NCI-H524 treated with DMSO at 0.1 percent for 48 hours (cell line): ENCODE measurements at regions not wholly inside any gene's neighbourhood (a gene's known extent, or its start where the extent isn't known, plus 50 kb on each side); places are given as distances from the start of the nearest gene placed in this dataset.

ENCODE experiments used
- DNase-seq: peaks from one replicate; lab custom pipeline; 2025; lab: John Stamatoyannopoulos, UW

GRCh38 chr1:221104596-221104995, 225.4 kb downstream of the HLX start:
- DNase-seq = no peak

DNA sequence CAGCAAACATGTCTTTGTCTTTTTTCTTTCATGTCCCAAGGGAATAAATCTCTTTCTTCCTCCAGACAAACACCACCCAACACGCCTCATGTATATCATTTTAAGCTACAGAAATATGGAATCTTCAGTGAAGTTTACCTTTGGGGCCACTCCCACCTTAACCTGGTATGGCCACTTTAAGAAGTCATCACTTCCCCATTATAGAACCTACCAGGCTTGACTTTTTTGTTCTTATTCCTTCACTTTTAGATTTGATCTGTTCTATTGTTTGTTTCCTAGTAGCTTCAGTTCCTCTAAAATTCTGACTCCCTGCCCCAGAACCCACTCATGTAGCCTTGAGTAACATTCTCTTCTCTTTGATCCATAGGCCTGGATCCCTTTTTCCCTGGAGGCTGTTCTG, 226.3 kb downstream of the HLX start:
- no peak for DNase-seq

- no peak for DNase-seq
Measured at GRCh38 chr1:221106616-221107015, 227.4 kb downstream of the HLX start.

GRCh38 chr1:221109930-221110329, 230.7 kb downstream of the HLX start:
- no peak for DNase-seq

DNA sequence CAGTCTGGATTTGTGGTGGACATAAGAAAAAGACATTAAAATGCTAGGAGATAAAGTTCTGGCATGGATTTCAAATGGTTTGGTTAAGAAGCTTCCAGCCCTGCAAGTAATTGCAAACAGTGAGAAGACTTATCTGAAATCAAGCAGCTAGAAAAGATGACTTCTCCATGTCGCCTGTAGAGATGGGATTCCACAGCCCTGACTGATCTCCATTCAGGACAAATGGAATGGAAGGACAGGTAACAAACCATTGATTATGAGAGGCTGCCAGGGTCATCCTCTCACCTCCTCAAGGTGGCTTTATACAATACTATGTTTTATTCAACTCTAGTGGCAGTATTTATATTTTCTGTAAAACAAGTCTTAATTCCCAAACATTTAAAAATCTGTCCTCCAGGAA, 237.9 kb downstream of the HLX start:
- DNase-seq = no peak

DNA sequence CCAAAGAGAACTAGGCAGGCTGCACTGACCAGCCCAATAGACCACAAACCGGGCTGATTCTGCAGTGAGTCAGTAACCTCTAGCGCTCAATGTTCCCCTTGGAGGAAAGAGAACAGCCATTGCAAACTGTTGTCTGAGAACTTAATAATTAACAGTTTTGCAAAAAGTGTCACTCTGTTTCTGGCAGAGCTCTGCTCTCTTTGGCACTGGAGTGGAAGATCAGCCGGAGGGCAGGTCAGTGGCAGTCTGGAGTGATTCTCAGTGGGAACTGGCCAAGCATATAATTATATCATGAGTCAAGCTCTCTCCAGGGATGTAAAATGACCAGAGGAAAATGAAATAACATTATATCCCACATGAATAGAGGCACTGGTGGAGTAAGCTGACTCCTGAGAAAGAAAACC, 238.3 kb downstream of the HLX start:
- DNase-seq = no peak

DNA sequence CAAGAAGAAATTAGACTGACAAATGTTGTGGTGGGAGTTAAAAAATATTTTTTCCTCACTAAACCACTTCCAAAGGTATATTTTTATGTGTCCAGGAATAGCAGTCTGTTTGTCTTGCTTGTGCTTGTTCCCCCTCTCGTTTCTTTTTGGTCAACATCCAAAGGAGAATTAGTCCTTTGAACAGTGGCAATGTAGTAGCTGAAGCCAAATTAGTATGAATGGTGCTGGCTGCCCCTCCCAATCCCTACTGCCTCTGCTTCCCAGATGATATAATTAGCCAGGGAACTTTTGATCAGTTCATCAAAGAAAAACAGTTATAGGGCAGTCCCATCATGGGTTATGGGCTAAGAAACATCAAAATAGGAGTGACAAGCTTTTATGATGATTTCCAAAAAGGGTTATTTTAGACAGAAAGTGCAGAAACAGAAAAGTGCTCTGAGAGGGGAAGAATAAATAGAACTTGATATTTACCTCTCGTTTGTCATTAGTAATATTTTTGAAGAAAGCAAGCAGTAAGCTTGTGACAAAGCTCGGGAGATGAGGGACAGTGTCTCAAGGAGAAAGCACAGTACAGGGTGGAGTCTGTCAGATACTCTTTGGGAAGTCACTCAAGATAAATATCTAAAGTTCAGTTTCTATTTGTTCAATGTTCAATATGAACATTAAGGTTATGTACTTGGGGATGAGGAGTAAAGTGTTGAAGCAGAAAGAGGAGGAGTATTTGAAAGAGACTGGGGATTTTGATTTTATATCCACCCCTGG, 239.1 kb downstream of the HLX start:
- DNase-seq = no peak

DNA sequence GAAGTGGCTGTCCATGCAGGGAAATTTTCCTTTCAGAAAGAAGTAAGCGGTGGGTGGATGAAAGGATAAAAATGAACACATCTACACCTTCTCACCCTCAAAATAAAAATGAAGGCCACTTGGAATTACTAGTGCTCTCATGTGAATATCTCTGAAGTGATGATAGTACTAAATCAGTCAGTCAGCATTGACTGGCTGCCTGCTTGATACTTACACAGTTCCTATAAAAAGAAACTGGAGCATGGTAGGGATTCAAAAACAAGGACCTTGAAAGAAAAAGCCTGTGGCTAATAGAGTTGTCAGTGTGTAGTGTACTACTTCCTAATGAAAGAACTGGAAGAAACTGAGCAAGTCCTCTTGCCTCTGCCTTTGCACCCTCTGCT, 239.7 kb downstream of the HLX start:
- no peak for DNase-seq

DNA sequence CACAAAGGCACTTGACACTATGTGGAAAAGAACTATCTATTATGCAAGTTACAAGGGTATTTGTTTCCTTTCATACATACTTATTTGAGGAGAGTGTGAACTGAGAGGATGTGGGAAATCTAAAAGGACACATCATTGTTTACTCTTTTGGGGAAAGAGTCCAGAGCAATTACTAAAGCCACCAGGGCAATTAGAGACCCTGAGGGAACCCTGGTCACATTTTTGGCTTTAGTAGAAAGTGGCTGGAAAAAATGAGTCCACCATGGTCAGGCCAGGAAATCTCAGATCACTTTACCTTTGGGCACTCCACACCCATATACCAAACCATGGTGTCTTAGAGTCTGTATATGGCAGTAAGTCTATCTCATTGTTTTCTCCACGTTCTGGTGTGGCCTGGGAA, 243.3 kb downstream of the HLX start:
- DNase-seq = no peak

DNA sequence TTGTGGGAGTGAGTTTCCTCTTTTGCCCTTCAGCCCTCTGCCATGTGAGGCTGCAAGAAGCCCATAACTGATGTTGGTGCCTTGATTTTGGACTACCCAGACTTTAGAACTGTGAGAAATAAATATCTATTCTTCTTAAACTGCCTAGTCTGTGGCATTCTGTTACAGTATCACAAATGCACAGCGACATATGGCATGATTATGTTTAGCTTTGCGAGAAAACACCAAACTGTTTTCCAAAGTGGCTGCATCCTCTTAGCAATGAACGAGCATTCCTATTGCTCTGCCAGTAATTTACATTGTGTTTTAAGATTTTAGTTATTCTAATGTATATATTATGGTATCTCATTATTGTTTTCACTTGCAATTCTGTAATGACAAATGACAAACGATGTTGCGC, 246.7 kb downstream of the HLX start:
- DNase-seq = no peak

GRCh38 chr1:221137666-221138065, 258.4 kb downstream of the HLX start:
- no peak for DNase-seq

- no peak for DNase-seq
Measured at GRCh38 chr1:221138516-221138915, 259.3 kb downstream of the HLX start.

- DNase-seq = no peak
Measured at GRCh38 chr1:221139991-221140390, 260.7 kb downstream of the HLX start.

DNA sequence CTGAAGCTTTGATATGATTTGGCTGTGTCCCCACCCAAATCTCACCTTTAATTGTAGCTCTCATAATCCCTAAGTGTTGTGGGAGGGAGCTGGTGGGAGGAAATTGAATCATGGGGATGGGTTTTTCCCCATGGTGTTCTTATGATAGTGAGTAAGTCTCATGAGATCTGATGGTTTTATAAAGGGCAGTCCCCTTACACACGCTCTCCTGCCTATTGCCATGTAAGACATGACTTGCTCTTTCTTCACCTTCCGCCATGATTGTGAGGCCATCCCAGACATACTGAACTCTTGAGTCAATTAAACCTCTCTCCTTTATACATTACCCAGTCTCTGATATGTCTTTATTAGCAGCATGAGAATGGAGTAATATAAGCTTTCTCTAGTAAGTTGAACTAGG, 261.9 kb downstream of the HLX start:
- no peak for DNase-seq

- DNase-seq = no peak
Measured at GRCh38 chr1:221141606-221142285, 262.5 kb downstream of the HLX start.

- DNase-seq = no peak
Measured at GRCh38 chr1:221148660-221149059, 269.4 kb downstream of the HLX start.

GRCh38 chr1:221149111-221149510, 269.9 kb downstream of the HLX start:
- DNase-seq = no peak

DNA sequence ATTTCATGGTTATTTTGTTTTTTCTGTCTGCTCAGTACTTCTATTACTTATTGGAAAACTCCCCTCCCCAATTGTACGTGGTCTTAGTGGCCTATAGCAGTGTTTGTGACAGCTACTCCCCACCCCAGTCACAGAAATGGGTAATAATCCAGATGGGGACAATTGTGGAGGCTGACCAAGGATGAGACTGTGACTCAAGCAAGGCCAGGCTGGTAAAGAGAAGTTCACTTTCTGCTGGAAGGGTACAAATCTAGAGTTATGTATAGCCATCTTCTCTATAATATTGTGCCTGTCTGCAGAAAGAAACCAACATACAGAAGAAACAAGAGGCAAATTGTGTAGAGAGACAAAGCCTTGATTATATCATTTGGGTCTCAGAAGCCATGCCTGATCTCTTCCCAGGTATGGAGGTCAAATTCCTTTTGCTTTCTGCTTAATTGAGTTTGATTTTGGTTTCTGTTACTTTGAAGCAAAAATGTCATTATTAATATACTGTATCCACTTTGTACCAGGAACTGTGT, 270.4 kb downstream of the HLX start:
- DNase-seq = no peak

DNA sequence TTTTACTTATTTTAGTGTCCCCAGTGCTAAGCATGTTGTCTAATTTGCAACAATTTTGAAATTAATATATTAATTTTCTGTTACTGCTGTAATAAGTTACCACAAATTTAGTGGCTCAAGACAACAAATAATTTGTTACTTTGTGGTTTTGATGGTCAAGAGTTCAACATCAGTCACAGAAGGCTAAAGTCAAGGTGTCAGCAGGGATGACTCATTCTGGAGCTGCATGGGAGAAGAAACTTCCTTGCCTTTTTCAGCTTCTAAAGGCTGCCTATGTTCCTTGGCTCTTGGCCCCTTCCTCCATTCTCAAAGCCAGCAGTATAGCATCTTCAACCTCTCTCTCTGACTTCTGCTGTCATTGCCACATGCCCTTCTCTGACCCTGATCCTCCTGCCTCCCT, 271.8 kb downstream of the HLX start:
- DNase-seq = no peak

GRCh38 chr1:221154932-221155331, 275.7 kb downstream of the HLX start:
- no peak for DNase-seq

DNA sequence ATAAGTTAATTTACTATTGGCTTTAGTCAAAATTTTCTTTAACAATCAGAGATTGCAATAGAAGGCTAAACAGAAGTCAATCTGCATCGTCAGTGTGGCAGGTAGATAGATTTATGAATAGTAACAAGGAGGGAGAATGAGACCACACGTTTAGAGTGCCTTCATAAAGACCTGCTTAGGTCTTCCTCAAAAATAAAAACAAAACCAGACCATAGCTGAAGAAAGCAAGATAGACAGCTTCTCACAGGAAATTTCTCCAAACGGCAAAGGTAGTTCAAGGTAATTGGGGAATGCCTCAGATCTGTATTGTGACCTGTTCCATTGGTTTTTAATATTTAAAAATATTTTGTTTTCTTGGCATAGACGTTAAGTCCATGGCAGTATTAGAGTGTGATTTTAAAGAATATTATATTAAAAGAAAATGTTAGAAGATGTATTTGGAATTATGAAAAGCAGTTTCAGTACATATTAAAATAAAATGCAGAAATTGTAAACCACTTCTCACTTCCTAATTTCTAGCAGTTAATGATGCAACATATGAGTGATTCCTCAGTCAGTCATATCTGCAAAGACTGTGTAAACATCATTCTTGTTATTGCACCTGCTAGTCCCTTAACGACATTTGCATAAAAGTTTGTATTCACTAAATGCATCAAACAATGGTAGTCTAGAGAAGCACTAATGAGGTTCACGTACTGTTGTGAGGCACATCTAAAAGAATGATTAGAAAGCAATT, 278.0 kb downstream of the HLX start:
- DNase-seq = no peak

- DNase-seq = no peak
Measured at GRCh38 chr1:221159608-221160007, 280.4 kb downstream of the HLX start.

GRCh38 chr1:221161571-221162041, 282.4 kb downstream of the HLX start:
- no peak for DNase-seq
